WTC11 (cell line): ENCODE measurements at regions not wholly inside any gene's neighbourhood (a gene's known extent, or its start where the extent isn't known, plus 50 kb on each side); places are given as distances from the start of the nearest gene placed in this dataset.

ENCODE experiments used
- ATAC-seq: fragments of 200-7000 bp; cut with Tn5 transposase; 2 replicates; pipeline ENCODE4 v1.10.0; 2021; ENCODE audit warnings: mild to moderate bottlenecking, moderate library complexity
- CTCF ChIA-PET: fragments of 300-600 bp; sonication (Branson Sonifier 250); formaldehyde crosslinking; loops from one replicate; lab custom pipeline; 2021; ENCODE audit warnings: antibody characterized with exemption; lab: Charles Lee
- POLR2A ChIA-PET: fragments of 350-600 bp; sonication (Branson Sonifier 250); formaldehyde crosslinking; loops from one replicate; lab custom pipeline; 2021; ENCODE audit warnings: antibody characterized with exemption; lab: Charles Lee
- DNase-seq: peaks from one replicate; pipeline ENCODE4 v3.0.0; 2021; ENCODE audit warnings: low spot score
- H3K27ac Mint-ChIP-seq: 2 replicates; pipeline ENCODE4 v1.8.0; 2021; ENCODE audit warnings: mixed read lengths
- H3K27me3 Mint-ChIP-seq: 2 replicates; pipeline ENCODE4 v1.8.0; 2021; ENCODE audit warnings: low read depth, mild to moderate bottlenecking, moderate library complexity, mixed read lengths
- H3K36me3 Mint-ChIP-seq: 2 replicates; pipeline ENCODE4 v1.8.0; 2021; ENCODE audit warnings: mixed read lengths
- H3K4me1 Mint-ChIP-seq: 2 replicates; pipeline ENCODE4 v1.8.0; 2022; ENCODE audit warnings: mixed read lengths
- H3K4me3 Mint-ChIP-seq: 2 replicates; pipeline ENCODE4 v1.8.0; 2021; ENCODE audit warnings: mild to moderate bottlenecking, moderate library complexity, mixed read lengths
- H3K9me3 Mint-ChIP-seq: 2 replicates; pipeline ENCODE4 v1.8.0; 2021; ENCODE audit warnings: mixed read lengths
- FOXK1 ChIP-seq: sonication (generic); formaldehyde crosslinking; IDR thresholded peaks from 2 replicates; pipeline ENCODE4 v1.8.0; 2022; ENCODE audit warnings: mild to moderate bottlenecking, moderate library complexity, missing genetic modification reagents
- FOXP1 ChIP-seq: sonication (generic); formaldehyde crosslinking; IDR thresholded peaks from 2 replicates; pipeline ENCODE4 v1.8.0; 2022; ENCODE audit warnings: missing genetic modification reagents, mild to moderate bottlenecking, moderate library complexity, borderline replicate concordance
- KAT7 ChIP-seq: sonication (generic); formaldehyde crosslinking; IDR thresholded peaks from 2 replicates; pipeline ENCODE4 v1.8.1; 2023; ENCODE audit warnings: missing genetic modification reagents, mild to moderate bottlenecking, borderline replicate concordance
- MYBL2 ChIP-seq: sonication (generic); formaldehyde crosslinking; IDR thresholded peaks from 2 replicates; pipeline ENCODE4 v1.8.1; 2023; ENCODE audit warnings: mild to moderate bottlenecking, moderate library complexity, missing genetic modification reagents
- NFATC4 ChIP-seq: fragments of 250-450 bp; sonication (Bioruptor Pico); IDR thresholded peaks from 2 replicates; pipeline ENCODE4 v1.9.0; 2021; ENCODE audit warnings: mild to moderate bottlenecking
- RORB ChIP-seq: fragments of 250-450 bp; sonication (Bioruptor Pico); IDR thresholded peaks from 2 replicates; pipeline ENCODE4 v1.9.0; 2021; ENCODE audit warnings: mild to moderate bottlenecking
- SMAD4 ChIP-seq: sonication (generic); formaldehyde crosslinking; IDR thresholded peaks from 2 replicates; pipeline ENCODE4 v1.8.0; 2022; ENCODE audit warnings: mild to moderate bottlenecking, missing genetic modification reagents
- TCF7 ChIP-seq: sonication (generic); formaldehyde crosslinking; IDR thresholded peaks from 2 replicates; pipeline ENCODE4 v1.8.0; 2022; ENCODE audit warnings: mild to moderate bottlenecking, low read depth, missing genetic modification reagents, moderate library complexity
- ZNF263 ChIP-seq: sonication (generic); formaldehyde crosslinking; IDR thresholded peaks from 2 replicates; pipeline ENCODE4 v1.8.1; 2022; ENCODE audit warnings: low read depth, mild to moderate bottlenecking, moderate library complexity, missing genetic modification reagents
- TF ChIP-seq, protein P1 (sequence below): sonication (generic); formaldehyde crosslinking; IDR thresholded peaks from 2 replicates; pipeline ENCODE4 v1.8.0; 2023; ENCODE audit warnings: mild to moderate bottlenecking, missing genetic modification reagents
- TF ChIP-seq, protein P2 (sequence below): sonication (generic); formaldehyde crosslinking; IDR thresholded peaks from 2 replicates; pipeline ENCODE4 v1.8.1; 2022; ENCODE audit warnings: mild to moderate bottlenecking, missing genetic modification reagents, moderate library complexity, borderline replicate concordance
- TF ChIP-seq, protein P3 (sequence below): sonication (generic); formaldehyde crosslinking; IDR thresholded peaks from 2 replicates; pipeline ENCODE4 v1.8.1; 2022; ENCODE audit warnings: mild to moderate bottlenecking, moderate library complexity, missing genetic modification reagents
- TF ChIP-seq, protein P4 (sequence below): fragments of 250-450 bp; sonication (Bioruptor Pico); IDR thresholded peaks from 2 replicates; pipeline ENCODE4 v1.9.0; 2021; ENCODE audit warnings: mild to moderate bottlenecking, borderline replicate concordance
- TF ChIP-seq, protein P5 (sequence below): sonication (generic); formaldehyde crosslinking; conservative IDR thresholded peaks from 2 replicates; pipeline ENCODE4 v1.8.1; 2022; ENCODE audit warnings: mild to moderate bottlenecking, missing genetic modification reagents
- TF ChIP-seq, protein P6 (sequence below): sonication (generic); formaldehyde crosslinking; conservative IDR thresholded peaks from 2 replicates; pipeline ENCODE4 v1.8.1; 2023; ENCODE audit warnings: mild to moderate bottlenecking, low read depth, missing genetic modification reagents, moderate library complexity
- TF ChIP-seq, protein P7 (sequence below): fragments of 200-600 bp; IDR thresholded peaks from 2 replicates; pipeline ENCODE4 v1.8.0; 2022; ENCODE audit warnings: antibody characterized with exemption

DNA sequence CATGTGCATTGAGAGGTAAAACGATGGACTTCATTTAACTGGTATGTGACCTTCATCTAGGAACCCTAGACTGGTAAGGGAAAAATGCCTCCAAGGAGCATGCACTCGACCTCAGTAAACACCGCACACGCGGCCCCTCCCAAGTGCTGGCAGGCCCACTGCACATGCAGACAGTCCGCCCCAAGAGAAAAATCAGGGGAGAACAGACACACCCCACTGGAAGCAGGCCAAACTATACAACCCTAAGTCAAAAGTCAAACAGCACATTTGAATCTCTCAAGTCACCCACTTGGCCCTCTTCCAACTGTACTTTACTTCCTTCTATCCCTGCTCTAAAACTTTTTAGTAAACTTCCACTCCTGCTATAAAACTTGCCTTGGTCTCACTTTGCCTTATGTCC lies 250.1 kb upstream of the HES1 start (continued):
- TF ChIP-seq TCF7: no peak

DNA sequence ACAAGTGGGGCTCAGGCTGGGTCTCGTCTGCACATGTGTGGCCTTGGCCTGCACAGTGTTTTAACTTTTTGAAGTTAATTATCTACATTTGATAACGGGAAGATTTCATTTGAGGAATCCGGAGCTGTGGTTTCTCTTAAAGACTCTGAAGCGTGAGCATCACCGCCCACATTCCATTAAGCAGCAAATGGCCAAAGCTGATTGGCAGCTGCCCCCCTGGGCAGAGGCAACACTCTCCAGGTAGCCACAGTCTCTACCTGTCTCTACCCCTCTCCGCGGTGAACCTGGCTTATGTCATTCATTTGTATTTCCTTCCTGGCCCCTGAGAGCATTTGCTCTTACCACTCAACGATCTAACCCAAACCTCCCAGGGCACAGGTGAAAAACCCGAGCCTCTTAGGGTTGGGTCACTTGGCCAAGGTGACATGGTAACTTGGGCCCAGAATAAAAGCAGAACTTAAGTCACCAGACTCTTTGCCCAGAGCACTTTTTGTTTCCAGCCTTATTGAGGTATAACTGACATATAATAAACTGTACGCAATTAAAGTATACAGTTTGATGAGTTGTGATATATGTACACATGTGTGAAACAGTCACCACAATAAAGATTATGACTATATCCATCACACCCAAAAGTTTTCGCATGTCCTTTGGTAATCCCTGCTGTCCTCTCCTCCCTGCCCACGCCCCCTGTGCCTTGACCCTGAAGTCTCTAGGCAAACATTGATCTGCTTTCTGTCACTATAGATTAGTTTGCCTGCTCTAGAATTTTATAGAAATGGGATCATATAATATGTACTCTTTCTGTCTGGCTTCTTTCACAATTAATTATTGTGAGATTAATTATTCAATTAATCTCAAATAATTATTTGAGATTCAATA lies 245.7 kb upstream of the HES1 start:
- ChIA-PET CTCF (no interaction called here), POLR2A (no interaction called here)
- Mint-ChIP-seq H3K4me3 (no peak overlapping the region), H3K9me3 (peaks cover 6% of the 10 kb centered on the region), H3K36me3 (peaks cover 10% of the 10 kb centered on the region), H3K27me3 (no peaks in the 10 kb centered on the region; the same call in 1 of the 2 replicates), H3K4me1 (peaks cover 28% of the 10 kb centered on the region), H3K27ac (no peak overlapping the region)
- DNase-seq: no peak
- no peak for TF ChIP-seq FOXK1 (CRISPR knock-in tag)
- ATAC-seq: peak; percentile 72

DNA sequence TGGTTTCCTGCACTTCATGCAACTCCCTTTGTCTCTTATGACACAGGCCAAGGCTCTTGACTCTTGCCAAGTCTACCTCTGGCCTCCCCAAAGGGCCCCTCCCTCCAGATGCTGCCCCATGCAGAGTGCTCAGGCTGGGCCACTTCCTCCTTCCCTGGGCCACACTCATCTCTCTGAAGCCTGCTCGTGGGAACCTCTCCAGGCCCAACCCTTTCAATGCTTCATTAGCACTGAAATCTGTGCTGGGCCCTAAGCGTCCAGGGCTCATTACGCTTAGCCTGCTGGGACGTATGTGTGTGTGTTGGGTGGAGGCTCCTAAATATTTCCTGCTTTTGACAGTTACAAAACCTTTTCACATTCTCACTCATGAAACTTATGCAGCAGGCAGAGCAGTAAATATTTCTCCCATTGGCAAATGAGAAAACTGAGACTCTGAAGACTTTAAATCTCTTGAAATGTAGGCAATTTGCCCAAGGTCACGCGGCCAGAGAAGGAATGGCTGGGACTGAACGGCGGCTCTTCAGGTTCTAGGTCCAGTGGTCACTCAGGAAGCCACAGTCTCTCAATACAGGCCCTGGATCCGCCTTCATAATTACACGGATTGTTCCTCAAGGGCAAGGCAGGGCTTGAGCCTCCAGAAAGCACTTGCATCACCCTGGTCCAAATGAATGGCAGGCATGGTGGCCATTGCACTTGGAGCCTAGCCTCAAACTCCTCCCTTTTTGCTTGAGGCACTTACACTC lies 241.7 kb upstream of the HES1 start:
- no peaks in the 10 kb centered on the region; the same call in 1 of the 2 replicates for H3K27me3 Mint-ChIP-seq
- no peak overlapping the region for H3K4me3 Mint-ChIP-seq
- DNase-seq: no peak
- H3K36me3 Mint-ChIP-seq: peaks cover 10% of the 10 kb centered on the region
- H3K9me3 Mint-ChIP-seq: peaks cover 4% of the 10 kb centered on the region
- H3K27ac Mint-ChIP-seq: no peak overlapping the region
- peaks cover 44% of the 10 kb centered on the region for H3K4me1 Mint-ChIP-seq
- peak; percentile 63 for ATAC-seq
- ChIA-PET CTCF (no interaction called here), POLR2A (no interaction called here)
- TF ChIP-seq MYBL2 (CRISPR knock-in tag) (no peak), FOXP1 (CRISPR knock-in tag) (no peak), NFATC4 (no peak), RORB (CRISPR knock-in tag) (no peak), KAT7 (no peak), ZNF263 (CRISPR knock-in tag) (no peak), FOXK1 (CRISPR knock-in tag) (no peak), SMAD4 (CRISPR knock-in tag) (no peak)
- TF ChIP-seq, protein P1, sequence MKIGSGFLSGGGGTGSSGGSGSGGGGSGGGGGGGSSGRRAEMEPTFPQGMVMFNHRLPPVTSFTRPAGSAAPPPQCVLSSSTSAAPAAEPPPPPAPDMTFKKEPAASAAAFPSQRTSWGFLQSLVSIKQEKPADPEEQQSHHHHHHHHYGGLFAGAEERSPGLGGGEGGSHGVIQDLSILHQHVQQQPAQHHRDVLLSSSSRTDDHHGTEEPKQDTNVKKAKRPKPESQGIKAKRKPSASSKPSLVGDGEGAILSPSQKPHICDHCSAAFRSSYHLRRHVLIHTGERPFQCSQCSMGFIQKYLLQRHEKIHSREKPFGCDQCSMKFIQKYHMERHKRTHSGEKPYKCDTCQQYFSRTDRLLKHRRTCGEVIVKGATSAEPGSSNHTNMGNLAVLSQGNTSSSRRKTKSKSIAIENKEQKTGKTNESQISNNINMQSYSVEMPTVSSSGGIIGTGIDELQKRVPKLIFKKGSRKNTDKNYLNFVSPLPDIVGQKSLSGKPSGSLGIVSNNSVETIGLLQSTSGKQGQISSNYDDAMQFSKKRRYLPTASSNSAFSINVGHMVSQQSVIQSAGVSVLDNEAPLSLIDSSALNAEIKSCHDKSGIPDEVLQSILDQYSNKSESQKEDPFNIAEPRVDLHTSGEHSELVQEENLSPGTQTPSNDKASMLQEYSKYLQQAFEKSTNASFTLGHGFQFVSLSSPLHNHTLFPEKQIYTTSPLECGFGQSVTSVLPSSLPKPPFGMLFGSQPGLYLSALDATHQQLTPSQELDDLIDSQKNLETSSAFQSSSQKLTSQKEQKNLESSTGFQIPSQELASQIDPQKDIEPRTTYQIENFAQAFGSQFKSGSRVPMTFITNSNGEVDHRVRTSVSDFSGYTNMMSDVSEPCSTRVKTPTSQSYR (CRISPR knock-in tag): no peak
- TF ChIP-seq, protein P2, sequence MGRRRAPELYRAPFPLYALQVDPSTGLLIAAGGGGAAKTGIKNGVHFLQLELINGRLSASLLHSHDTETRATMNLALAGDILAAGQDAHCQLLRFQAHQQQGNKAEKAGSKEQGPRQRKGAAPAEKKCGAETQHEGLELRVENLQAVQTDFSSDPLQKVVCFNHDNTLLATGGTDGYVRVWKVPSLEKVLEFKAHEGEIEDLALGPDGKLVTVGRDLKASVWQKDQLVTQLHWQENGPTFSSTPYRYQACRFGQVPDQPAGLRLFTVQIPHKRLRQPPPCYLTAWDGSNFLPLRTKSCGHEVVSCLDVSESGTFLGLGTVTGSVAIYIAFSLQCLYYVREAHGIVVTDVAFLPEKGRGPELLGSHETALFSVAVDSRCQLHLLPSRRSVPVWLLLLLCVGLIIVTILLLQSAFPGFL (CRISPR knock-in tag): no peak
- TF ChIP-seq, protein P3, sequence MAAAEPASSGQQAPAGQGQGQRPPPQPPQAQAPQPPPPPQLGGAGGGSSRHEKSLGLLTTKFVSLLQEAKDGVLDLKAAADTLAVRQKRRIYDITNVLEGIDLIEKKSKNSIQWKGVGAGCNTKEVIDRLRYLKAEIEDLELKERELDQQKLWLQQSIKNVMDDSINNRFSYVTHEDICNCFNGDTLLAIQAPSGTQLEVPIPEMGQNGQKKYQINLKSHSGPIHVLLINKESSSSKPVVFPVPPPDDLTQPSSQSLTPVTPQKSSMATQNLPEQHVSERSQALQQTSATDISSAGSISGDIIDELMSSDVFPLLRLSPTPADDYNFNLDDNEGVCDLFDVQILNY: no peak
- TF ChIP-seq, protein P4, sequence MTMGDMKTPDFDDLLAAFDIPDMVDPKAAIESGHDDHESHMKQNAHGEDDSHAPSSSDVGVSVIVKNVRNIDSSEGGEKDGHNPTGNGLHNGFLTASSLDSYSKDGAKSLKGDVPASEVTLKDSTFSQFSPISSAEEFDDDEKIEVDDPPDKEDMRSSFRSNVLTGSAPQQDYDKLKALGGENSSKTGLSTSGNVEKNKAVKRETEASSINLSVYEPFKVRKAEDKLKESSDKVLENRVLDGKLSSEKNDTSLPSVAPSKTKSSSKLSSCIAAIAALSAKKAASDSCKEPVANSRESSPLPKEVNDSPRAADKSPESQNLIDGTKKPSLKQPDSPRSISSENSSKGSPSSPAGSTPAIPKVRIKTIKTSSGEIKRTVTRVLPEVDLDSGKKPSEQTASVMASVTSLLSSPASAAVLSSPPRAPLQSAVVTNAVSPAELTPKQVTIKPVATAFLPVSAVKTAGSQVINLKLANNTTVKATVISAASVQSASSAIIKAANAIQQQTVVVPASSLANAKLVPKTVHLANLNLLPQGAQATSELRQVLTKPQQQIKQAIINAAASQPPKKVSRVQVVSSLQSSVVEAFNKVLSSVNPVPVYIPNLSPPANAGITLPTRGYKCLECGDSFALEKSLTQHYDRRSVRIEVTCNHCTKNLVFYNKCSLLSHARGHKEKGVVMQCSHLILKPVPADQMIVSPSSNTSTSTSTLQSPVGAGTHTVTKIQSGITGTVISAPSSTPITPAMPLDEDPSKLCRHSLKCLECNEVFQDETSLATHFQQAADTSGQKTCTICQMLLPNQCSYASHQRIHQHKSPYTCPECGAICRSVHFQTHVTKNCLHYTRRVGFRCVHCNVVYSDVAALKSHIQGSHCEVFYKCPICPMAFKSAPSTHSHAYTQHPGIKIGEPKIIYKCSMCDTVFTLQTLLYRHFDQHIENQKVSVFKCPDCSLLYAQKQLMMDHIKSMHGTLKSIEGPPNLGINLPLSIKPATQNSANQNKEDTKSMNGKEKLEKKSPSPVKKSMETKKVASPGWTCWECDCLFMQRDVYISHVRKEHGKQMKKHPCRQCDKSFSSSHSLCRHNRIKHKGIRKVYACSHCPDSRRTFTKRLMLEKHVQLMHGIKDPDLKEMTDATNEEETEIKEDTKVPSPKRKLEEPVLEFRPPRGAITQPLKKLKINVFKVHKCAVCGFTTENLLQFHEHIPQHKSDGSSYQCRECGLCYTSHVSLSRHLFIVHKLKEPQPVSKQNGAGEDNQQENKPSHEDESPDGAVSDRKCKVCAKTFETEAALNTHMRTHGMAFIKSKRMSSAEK (CRISPR knock-in tag): no peak
- TF ChIP-seq, protein P5, sequence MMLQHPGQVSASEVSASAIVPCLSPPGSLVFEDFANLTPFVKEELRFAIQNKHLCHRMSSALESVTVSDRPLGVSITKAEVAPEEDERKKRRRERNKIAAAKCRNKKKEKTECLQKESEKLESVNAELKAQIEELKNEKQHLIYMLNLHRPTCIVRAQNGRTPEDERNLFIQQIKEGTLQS (CRISPR knock-in tag): no peak
- TF ChIP-seq, protein P6, sequence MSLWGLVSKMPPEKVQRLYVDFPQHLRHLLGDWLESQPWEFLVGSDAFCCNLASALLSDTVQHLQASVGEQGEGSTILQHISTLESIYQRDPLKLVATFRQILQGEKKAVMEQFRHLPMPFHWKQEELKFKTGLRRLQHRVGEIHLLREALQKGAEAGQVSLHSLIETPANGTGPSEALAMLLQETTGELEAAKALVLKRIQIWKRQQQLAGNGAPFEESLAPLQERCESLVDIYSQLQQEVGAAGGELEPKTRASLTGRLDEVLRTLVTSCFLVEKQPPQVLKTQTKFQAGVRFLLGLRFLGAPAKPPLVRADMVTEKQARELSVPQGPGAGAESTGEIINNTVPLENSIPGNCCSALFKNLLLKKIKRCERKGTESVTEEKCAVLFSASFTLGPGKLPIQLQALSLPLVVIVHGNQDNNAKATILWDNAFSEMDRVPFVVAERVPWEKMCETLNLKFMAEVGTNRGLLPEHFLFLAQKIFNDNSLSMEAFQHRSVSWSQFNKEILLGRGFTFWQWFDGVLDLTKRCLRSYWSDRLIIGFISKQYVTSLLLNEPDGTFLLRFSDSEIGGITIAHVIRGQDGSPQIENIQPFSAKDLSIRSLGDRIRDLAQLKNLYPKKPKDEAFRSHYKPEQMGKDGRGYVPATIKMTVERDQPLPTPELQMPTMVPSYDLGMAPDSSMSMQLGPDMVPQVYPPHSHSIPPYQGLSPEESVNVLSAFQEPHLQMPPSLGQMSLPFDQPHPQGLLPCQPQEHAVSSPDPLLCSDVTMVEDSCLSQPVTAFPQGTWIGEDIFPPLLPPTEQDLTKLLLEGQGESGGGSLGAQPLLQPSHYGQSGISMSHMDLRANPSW (CRISPR knock-in tag): no peak
- TF ChIP-seq, protein P7, sequence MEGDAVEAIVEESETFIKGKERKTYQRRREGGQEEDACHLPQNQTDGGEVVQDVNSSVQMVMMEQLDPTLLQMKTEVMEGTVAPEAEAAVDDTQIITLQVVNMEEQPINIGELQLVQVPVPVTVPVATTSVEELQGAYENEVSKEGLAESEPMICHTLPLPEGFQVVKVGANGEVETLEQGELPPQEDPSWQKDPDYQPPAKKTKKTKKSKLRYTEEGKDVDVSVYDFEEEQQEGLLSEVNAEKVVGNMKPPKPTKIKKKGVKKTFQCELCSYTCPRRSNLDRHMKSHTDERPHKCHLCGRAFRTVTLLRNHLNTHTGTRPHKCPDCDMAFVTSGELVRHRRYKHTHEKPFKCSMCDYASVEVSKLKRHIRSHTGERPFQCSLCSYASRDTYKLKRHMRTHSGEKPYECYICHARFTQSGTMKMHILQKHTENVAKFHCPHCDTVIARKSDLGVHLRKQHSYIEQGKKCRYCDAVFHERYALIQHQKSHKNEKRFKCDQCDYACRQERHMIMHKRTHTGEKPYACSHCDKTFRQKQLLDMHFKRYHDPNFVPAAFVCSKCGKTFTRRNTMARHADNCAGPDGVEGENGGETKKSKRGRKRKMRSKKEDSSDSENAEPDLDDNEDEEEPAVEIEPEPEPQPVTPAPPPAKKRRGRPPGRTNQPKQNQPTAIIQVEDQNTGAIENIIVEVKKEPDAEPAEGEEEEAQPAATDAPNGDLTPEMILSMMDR: no peak
